SU-DHL-6 (cell line): ENCODE measurements at regions not wholly inside any gene's neighbourhood (a gene's known extent, or its start where the extent isn't known, plus 50 kb on each side); places are given as distances from the start of the nearest gene placed in this dataset.

Experiments
- CTCF ChIP-seq: fragments of 200-600 bp; sonication (generic); IDR thresholded peaks from one replicate; pipeline ENCODE4 v1.5.1; 2017; ENCODE audit warnings: antibody characterized with exemption, mild to moderate bottlenecking, low read length, moderate library complexity; ENCODE audit not compliant: insufficient read depth, poor library complexity, severe bottlenecking
- EZH2phosphoT487 ChIP-seq: fragments of 200-600 bp; sonication (generic), shearing (Covaris generic); conservative IDR thresholded peaks from 2 replicates; pipeline ENCODE4 v1.6.1; 2018; ENCODE audit warnings: mild to moderate bottlenecking, antibody characterized with exemption, low read length, moderate library complexity, mixed read lengths

DNA sequence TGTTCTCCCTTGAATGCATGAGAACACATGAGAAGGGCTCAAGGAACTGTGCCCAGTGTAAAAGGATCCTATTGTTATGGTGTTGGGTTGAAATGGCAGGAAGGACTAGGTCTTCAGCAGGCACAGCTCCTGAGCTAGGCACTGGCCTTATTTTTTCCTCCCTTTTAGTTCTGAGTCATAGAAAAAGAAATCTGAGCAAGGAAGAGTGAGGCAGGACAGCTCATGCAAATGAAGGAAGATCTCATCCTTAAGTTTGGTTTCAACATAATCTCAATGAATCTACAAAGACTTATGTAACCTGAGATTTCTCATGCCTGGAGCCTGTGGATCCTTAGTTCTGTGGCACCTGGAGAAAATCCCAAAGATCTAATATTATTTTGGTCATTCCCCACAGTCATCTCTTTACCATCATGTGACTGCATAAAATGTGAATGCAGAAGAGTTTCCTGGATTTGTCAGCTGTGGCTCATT lies 188.6 kb upstream of the TBL1XR1 start:
- TF ChIP-seq CTCF (no peak), EZH2phosphoT487 (no peak)
